GM23338 (cell line): ENCODE measurements at regions not wholly inside any gene's neighbourhood (a gene's known extent, or its start where the extent isn't known, plus 50 kb on each side); places are given as distances from the start of the nearest gene placed in this dataset.

Experiments
- ATAC-seq: fragments of 200-7000 bp; cut with Tn5 transposase; 3 replicates; pipeline ENCODE4 v1.9.1; 2020
- DNase-seq: peaks from one replicate; pipeline ENCODE4 v3.0.0-alpha.2; 2015; ENCODE audit warnings: low spot score
- H2AFZ ChIP-seq: fragments of 200-600 bp; sonication (generic); 2 replicates; pipeline ENCODE4 v1.8.0; 2016; ENCODE audit warnings: antibody characterized with exemption, mild to moderate bottlenecking, moderate library complexity
- H3F3A ChIP-seq: fragments of 200-600 bp; sonication (generic); replicated peaks from 2 replicates; pipeline ENCODE4 v1.8.0; 2017; ENCODE audit warnings: antibody characterized with exemption, mixed run types, low read depth
- H3K27ac ChIP-seq: fragments of 200-600 bp; sonication (generic); 2 replicates; pipeline ENCODE4 v1.6.1; 2016; ENCODE audit warnings: low read depth
- H3K27me3 ChIP-seq: fragments of 200-600 bp; sonication (generic); 2 replicates; pipeline ENCODE4 v1.8.0; 2016; ENCODE audit warnings: mild to moderate bottlenecking, mixed run types, moderate library complexity; ENCODE audit not compliant: insufficient read depth
- H3K36me3 ChIP-seq: fragments of 200-600 bp; sonication (generic); 2 replicates; pipeline ENCODE4 v1.8.0; 2016; ENCODE audit warnings: mild to moderate bottlenecking; ENCODE audit not compliant: insufficient read depth
- H3K4me1 ChIP-seq: fragments of 200-600 bp; sonication (generic); 2 replicates; pipeline ENCODE4 v1.8.0; 2016; ENCODE audit warnings: mild to moderate bottlenecking, moderate library complexity; ENCODE audit not compliant: insufficient read depth
- H3K4me2 ChIP-seq: fragments of 200-600 bp; sonication (generic); 2 replicates; pipeline ENCODE4 v1.7.1; 2017; ENCODE audit warnings: mixed run types
- H3K4me3 ChIP-seq: fragments of 200-600 bp; sonication (generic); 2 replicates; pipeline ENCODE4 v1.6.1; 2016; ENCODE audit warnings: mixed run types
- H3K79me2 ChIP-seq: fragments of 200-600 bp; sonication (generic); replicated peaks from 2 replicates; pipeline ENCODE4 v1.8.0; 2017; ENCODE audit warnings: mild to moderate bottlenecking; ENCODE audit not compliant: insufficient read depth
- H3K9me2 ChIP-seq: fragments of 200-600 bp; sonication (generic); 2 replicates; pipeline ENCODE4 v1.8.0; 2017; ENCODE audit not compliant: insufficient read depth
- H4K20me1 ChIP-seq: fragments of 200-600 bp; sonication (generic); replicated peaks from 2 replicates; pipeline ENCODE4 v1.8.0; 2017; ENCODE audit warnings: mild to moderate bottlenecking; ENCODE audit not compliant: insufficient read depth
- H3K27ac Mint-ChIP-seq: 2 replicates; pipeline ENCODE4 v1.8.0; 2020; ENCODE audit warnings: inconsistent platforms, mild to moderate bottlenecking, moderate library complexity, mixed read lengths
- H3K27me3 Mint-ChIP-seq: 3 replicates; pipeline ENCODE4 v1.8.0; 2022; ENCODE audit warnings: low read depth, mild to moderate bottlenecking, moderate library complexity, mixed read lengths, inconsistent platforms; ENCODE audit not compliant: insufficient read depth, poor library complexity
- H3K36me3 Mint-ChIP-seq: 3 replicates; pipeline ENCODE4 v1.8.0; 2021; ENCODE audit warnings: low read depth, mild to moderate bottlenecking, inconsistent platforms, moderate library complexity, mixed read lengths
- H3K4me1 Mint-ChIP-seq: 3 replicates; pipeline ENCODE4 v1.8.0; 2020; ENCODE audit warnings: mild to moderate bottlenecking, inconsistent platforms, mixed read lengths
- H3K4me3 Mint-ChIP-seq: 3 replicates; pipeline ENCODE4 v1.8.0; 2021; ENCODE audit warnings: moderate library complexity, mild to moderate bottlenecking, inconsistent platforms, mixed read lengths
- H3K9me3 Mint-ChIP-seq: 3 replicates; pipeline ENCODE4 v1.8.0; 2020; ENCODE audit warnings: moderate library complexity, mild to moderate bottlenecking, inconsistent platforms, mixed read lengths
- CREB1 ChIP-seq: fragments of 250-450 bp; sonication (Bioruptor Pico); IDR thresholded peaks from 2 replicates; pipeline ENCODE4 v1.5.0; 2020; ENCODE audit warnings: low read depth, mild to moderate bottlenecking, moderate library complexity
- EZH2phosphoT487 ChIP-seq: fragments of 200-600 bp; sonication (generic); IDR thresholded peaks from one replicate; pipeline ENCODE4 v1.8.1; 2018; ENCODE audit warnings: antibody characterized with exemption; ENCODE audit not compliant: unreplicated experiment
- POLR2AphosphoS5 ChIP-seq: IDR thresholded peaks from 2 replicates; pipeline ENCODE4 v1.6.1; 2016; ENCODE audit warnings: antibody characterized with exemption, low read depth
- STAT1 ChIP-seq: IDR thresholded peaks from one replicate; pipeline ENCODE4 v1.6.1; 2016; ENCODE audit warnings: antibody characterized with exemption; ENCODE audit not compliant: unreplicated experiment
- ZNF331 ChIP-seq: fragments of 250-450 bp; sonication (Bioruptor Pico); IDR thresholded peaks from 2 replicates; pipeline ENCODE4 v1.5.0; 2020; ENCODE audit warnings: low read depth, mild to moderate bottlenecking, moderate library complexity
- ZNF462 ChIP-seq: fragments of 250-450 bp; sonication (Bioruptor Pico); IDR thresholded peaks from 2 replicates; pipeline ENCODE4 v1.5.0; 2020; ENCODE audit warnings: mild to moderate bottlenecking, moderate library complexity

- Histone ChIP-seq H2AFZ (no peak overlapping the region), H3K36me3 (no peaks in the 10 kb centered on the region), H3K27ac (no peak overlapping the region), H3K4me3 (no peak overlapping the region), H3K79me2 (no peaks in the 10 kb centered on the region), H3K4me2 (no peak overlapping the region), H3K4me1 (peaks cover 8% of the 10 kb centered on the region; the same call in 1 of the 2 replicates), H3K27me3 (no peaks in the 10 kb centered on the region), H4K20me1 (no peaks in the 10 kb centered on the region), H3F3A (no peaks in the 10 kb centered on the region), H3K9me2 (no peaks in the 10 kb centered on the region)
- Mint-ChIP-seq H3K4me3 (no peak overlapping the region), H3K9me3 (no peaks in the 10 kb centered on the region; the same call in 2 of the 3 replicates), H3K36me3 (no peaks in the 10 kb centered on the region), H3K27ac (no peak overlapping the region), H3K27me3 (peaks cover 2% of the 10 kb centered on the region), H3K4me1 (peaks cover 19% of the 10 kb centered on the region)
- ATAC-seq (no peak), DNase-seq (no peak)
- TF ChIP-seq ZNF331 (CRISPR knock-in tag) (no peak), ZNF462 (no peak), CREB1 (CRISPR knock-in tag) (no peak), STAT1 (no peak), POLR2AphosphoS5 (no peak), EZH2phosphoT487 (no peak)
Observed at GRCh38 chr16:87201052-87201451, 116.1 kb downstream of the C16orf95 start.

GRCh38 chr16:87201790-87202189 is 115.4 kb downstream of the C16orf95 start:
- Mint-ChIP-seq H3K4me1 (peaks cover 21% of the 10 kb centered on the region), H3K4me3 (no peak overlapping the region), H3K27me3 (peaks cover 2% of the 10 kb centered on the region), H3K27ac (no peak overlapping the region), H3K36me3 (no peaks in the 10 kb centered on the region), H3K9me3 (no peaks in the 10 kb centered on the region; the same call in 2 of the 3 replicates)
- no peak for ATAC-seq
- H3K36me3 ChIP-seq: no peaks in the 10 kb centered on the region
- no peak overlapping the region for H2AFZ ChIP-seq
- no peak overlapping the region for H3K4me3 ChIP-seq
- no peaks in the 10 kb centered on the region for H3K9me2 ChIP-seq
- H4K20me1 ChIP-seq: no peaks in the 10 kb centered on the region
- H3K4me2 ChIP-seq: no peak overlapping the region
- H3K27me3 ChIP-seq: no peaks in the 10 kb centered on the region
- H3K27ac ChIP-seq: no peak overlapping the region
- H3F3A ChIP-seq: no peaks in the 10 kb centered on the region
- no peaks in the 10 kb centered on the region for H3K79me2 ChIP-seq
- no peak for DNase-seq
- peaks cover 8% of the 10 kb centered on the region; the same call in 1 of the 2 replicates for H3K4me1 ChIP-seq
- TF ChIP-seq CREB1 (CRISPR knock-in tag): no peak
- TF ChIP-seq ZNF331 (CRISPR knock-in tag): no peak
- TF ChIP-seq ZNF462: no peak
- no peak for TF ChIP-seq EZH2phosphoT487
- no peak for TF ChIP-seq POLR2AphosphoS5
